ENCODE measurements at regions not wholly inside any gene's neighbourhood (a gene's known extent, or its start where the extent isn't known, plus 50 kb on each side); places are given as distances from the start of the nearest gene placed in this dataset.

DNA sequence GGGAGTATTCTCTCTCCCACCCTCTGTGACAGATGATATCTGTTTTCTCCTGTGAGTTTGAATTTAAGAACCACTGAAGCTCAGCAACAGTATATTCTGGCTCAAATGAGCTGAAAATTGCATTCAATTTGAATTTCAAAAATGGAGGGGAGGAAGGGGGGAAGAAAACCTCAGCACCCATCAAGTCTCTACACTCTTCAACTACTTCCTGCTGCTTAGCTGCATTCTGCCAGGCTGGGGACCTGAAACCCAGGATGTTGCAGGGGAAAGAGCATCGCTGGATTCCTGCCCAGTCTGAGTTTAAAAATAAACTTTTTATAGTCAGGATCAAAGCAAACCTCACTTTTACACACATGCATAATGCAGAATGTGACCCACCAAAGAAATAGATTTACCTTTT, 214.3 kb upstream of the ESRRG start:
- no peaks in the 10 kb centered on the region for H3K27me3 Mint-ChIP-seq
- POLR2A ChIA-PET: interaction anchor here (0.6 kb wide), 2 partner anchors 206 to 361 kb away, joined by 3 to 4 read pairs; no protein-coding TSS in a partner anchor
- no peak for DNase-seq

DNA sequence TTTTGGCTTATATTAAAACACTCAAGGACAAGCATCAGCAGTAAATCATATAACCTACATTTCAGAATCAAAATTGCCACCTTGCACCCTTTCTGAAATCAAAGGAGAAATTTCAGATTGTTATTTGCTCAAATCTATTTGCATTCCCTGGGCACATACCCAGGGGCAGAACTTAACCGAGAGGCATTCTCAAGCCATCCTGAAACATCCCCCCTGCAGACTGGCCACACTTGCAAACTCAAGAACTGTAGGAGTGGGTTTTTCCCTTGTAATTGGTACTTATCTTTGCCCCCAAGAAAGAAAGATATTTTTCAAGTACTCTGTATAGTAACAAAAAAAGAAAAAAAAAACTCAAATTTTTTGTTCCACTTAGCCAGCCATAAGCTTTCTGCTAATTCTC, 213.6 kb upstream of the ESRRG start:
- Mint-ChIP-seq H3K4me3 (no peak overlapping the region), H3K27ac (no peak overlapping the region), H3K4me1 (ENCODE audit: low read depth) (no peaks in the 10 kb centered on the region), H3K36me3 (ENCODE audit: low read depth) (no peaks in the 10 kb centered on the region), H3K9me3 (no peaks in the 10 kb centered on the region), H3K27me3 (no peaks in the 10 kb centered on the region)
- ChIA-PET POLR2A (interaction anchor here (0.6 kb wide), 2 partner anchors 207 to 360 kb away, joined by 3 to 4 read pairs; no protein-coding TSS in a partner anchor), CTCF (no interaction called here)
- TF ChIP-seq, protein P1, sequence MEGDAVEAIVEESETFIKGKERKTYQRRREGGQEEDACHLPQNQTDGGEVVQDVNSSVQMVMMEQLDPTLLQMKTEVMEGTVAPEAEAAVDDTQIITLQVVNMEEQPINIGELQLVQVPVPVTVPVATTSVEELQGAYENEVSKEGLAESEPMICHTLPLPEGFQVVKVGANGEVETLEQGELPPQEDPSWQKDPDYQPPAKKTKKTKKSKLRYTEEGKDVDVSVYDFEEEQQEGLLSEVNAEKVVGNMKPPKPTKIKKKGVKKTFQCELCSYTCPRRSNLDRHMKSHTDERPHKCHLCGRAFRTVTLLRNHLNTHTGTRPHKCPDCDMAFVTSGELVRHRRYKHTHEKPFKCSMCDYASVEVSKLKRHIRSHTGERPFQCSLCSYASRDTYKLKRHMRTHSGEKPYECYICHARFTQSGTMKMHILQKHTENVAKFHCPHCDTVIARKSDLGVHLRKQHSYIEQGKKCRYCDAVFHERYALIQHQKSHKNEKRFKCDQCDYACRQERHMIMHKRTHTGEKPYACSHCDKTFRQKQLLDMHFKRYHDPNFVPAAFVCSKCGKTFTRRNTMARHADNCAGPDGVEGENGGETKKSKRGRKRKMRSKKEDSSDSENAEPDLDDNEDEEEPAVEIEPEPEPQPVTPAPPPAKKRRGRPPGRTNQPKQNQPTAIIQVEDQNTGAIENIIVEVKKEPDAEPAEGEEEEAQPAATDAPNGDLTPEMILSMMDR (IDR thresholded peaks at IDR 0.05): no peak
- ATAC-seq (no peak), DNase-seq (no peak)
- intact Hi-C loops (cut with micrococcal nuclease): no loop called here

More for the DNA sequence above, 214.3 kb upstream of the ESRRG start:
- Mint-ChIP-seq H3K9me3 (no peaks in the 10 kb centered on the region), H3K4me3 (no peak overlapping the region), H3K36me3 (ENCODE audit: low read depth) (no peaks in the 10 kb centered on the region), H3K27ac (no peak overlapping the region), H3K4me1 (ENCODE audit: low read depth) (no peaks in the 10 kb centered on the region)
- CTCF ChIA-PET: interaction anchor here (0.6 kb wide), 1 partner anchor 844 kb away, joined by 3 read pairs; no protein-coding TSS in a partner anchor
- ATAC-seq: no peak
- TF ChIP-seq, protein P1 (IDR thresholded peaks at IDR 0.05): no peak
- intact Hi-C loops (cut with micrococcal nuclease): no loop called here

DNA sequence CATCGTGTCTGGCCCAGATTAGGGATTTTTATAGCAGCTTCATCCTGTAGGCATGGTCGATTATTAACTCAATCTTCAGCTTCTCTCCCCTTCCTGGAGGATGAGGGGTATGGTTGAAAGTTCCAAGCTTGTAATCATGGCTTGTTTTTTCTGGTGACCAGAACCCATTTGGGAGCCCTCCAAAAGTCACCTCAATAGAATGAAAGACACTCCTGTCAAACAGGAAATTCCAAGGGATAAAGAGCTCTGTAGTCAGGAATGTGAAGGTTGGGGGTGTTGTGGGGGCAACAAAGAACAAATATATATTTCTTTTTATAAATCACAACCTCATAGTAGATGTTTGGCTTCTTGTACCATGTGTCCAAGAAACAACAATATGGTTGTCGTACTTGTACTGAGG, 212.7 kb upstream of the ESRRG start:
- no peak for ATAC-seq
- Mint-ChIP-seq H3K4me1 (ENCODE audit: low read depth) (no peaks in the 10 kb centered on the region), H3K4me3 (no peak overlapping the region), H3K27ac (no peak overlapping the region), H3K9me3 (no peaks in the 10 kb centered on the region), H3K27me3 (no peaks in the 10 kb centered on the region), H3K36me3 (ENCODE audit: low read depth) (no peaks in the 10 kb centered on the region)
- intact Hi-C loops (cut with micrococcal nuclease): no loop called here
- no peak for DNase-seq
- TF ChIP-seq, protein P1 (IDR thresholded peaks at IDR 0.05): no peak
- ChIA-PET POLR2A (no interaction called here), CTCF (no interaction called here)

DNA sequence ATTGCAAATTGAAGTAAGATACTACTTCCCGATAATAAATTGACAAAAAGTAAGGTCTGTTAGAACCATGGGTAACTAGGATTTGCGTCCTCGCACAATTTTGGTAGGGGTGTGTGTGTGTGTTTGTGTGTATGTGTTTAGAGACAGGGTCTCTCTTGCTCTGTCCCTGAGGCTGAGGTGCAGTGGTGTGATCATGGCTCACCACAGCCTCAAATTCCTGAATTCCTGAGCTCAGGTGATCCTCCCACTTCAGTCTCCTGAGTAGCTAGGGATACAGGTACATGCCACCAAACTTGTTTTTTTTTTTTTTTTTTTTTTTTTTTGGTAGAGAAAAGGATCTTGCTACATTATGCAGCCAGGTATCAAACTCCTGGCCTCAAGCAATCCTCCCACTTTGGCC, 209.2 kb upstream of the ESRRG start:
- no peaks in the 10 kb centered on the region for H3K36me3 Mint-ChIP-seq (ENCODE audit: low read depth)
- DNase-seq: no peak
- no peak overlapping the region for H3K27ac Mint-ChIP-seq
- no peak for ATAC-seq
- ChIA-PET CTCF (no interaction called here), POLR2A (no interaction called here)
- no peaks in the 10 kb centered on the region for H3K27me3 Mint-ChIP-seq
- no peaks in the 10 kb centered on the region for H3K9me3 Mint-ChIP-seq
- TF ChIP-seq, protein P1 (IDR thresholded peaks at IDR 0.05): no peak
- no peaks in the 10 kb centered on the region for H3K4me1 Mint-ChIP-seq (ENCODE audit: low read depth)
- no peak overlapping the region for H3K4me3 Mint-ChIP-seq
- intact Hi-C loops (cut with micrococcal nuclease): no loop called here

DNA sequence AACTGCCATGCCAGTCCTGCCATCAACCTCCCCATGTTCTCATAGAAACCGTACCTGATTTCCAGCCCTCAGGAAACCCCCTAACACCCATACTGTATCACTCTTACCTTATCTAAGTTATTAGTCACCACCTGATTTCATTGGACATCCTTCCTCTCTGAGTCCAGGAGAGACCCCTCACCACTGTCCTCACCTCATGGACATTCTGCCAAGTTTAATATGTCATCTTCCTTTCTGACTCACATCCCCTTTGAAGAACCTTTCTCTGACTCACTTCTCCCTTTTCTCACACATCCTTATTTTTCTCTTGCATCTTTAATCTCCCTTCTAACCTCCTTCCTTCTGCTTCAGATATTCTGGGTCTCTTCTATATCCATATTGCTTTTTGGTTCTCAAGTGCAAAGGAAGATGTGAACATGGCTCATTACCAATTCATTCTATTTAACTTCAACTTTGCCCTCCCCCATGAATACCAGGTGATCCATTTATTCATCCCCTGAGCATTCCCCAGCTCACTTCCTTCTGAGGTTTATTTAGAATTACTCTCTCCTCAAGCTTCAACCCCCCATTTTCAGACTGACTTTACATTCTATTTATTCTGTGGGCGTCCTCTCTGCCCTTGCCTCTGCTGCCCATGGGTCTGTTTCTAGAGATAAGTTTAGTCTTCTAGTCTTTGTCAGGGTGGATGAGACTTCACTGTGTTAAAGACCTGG, 206.8 kb upstream of the ESRRG start:
- TF ChIP-seq, protein P1 (IDR thresholded peaks at IDR 0.05): no peak
- intact Hi-C loops (cut with micrococcal nuclease): no loop called here
- H3K36me3 Mint-ChIP-seq (ENCODE audit: low read depth): no peaks in the 10 kb centered on the region
- ChIA-PET CTCF (no interaction called here), POLR2A (no interaction called here)
- no peak overlapping the region for H3K4me3 Mint-ChIP-seq
- ATAC-seq (no peak), DNase-seq (no peak)
- H3K27me3 Mint-ChIP-seq: no peaks in the 10 kb centered on the region
- no peak overlapping the region for H3K27ac Mint-ChIP-seq
- H3K4me1 Mint-ChIP-seq (ENCODE audit: low read depth): no peaks in the 10 kb centered on the region
- no peaks in the 10 kb centered on the region for H3K9me3 Mint-ChIP-seq
